ENCODE measurements at regions not wholly inside any gene's neighbourhood (a gene's known extent, or its start where the extent isn't known, plus 50 kb on each side); places are given as distances from the start of the nearest gene placed in this dataset.

GRCh38 chr7:54960517-54960916 lies 58.3 kb upstream of the EGFR start:
- peaks cover 0 to 5% of the 10 kb centered on the region in 2 donors for H3K9me3 ChIP-seq

DNA sequence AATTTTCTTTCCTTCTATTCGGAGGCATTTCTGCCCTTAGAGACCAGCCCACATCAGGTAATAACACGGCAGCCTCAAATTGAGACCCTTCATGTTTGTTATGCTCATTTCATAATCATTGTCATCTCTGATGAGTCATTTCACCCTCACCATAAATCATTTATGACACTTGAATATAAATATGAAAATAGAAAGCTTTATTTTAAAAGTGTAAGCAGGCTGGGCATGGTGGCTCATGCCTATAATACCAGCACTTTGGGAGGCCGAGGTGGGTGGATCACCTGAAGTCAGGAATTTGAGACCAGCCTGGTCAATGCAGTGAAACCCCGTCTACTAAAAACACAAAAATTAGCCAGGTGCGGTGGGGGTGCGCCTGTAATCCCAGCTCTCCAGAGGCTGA lies 57.4 kb upstream of the EGFR start:
- intact Hi-C loops (cut with DNase I) = no loop called here
- peaks cover 0 to 5% of the 10 kb centered on the region in 2 donors for H3K9me3 ChIP-seq
- TF ChIP-seq, protein P1, sequence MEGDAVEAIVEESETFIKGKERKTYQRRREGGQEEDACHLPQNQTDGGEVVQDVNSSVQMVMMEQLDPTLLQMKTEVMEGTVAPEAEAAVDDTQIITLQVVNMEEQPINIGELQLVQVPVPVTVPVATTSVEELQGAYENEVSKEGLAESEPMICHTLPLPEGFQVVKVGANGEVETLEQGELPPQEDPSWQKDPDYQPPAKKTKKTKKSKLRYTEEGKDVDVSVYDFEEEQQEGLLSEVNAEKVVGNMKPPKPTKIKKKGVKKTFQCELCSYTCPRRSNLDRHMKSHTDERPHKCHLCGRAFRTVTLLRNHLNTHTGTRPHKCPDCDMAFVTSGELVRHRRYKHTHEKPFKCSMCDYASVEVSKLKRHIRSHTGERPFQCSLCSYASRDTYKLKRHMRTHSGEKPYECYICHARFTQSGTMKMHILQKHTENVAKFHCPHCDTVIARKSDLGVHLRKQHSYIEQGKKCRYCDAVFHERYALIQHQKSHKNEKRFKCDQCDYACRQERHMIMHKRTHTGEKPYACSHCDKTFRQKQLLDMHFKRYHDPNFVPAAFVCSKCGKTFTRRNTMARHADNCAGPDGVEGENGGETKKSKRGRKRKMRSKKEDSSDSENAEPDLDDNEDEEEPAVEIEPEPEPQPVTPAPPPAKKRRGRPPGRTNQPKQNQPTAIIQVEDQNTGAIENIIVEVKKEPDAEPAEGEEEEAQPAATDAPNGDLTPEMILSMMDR (IDR thresholded peaks at IDR 0.05) = no peak
- H3K4me3 ChIP-seq = no peak overlapping the region
- ATAC-seq (no peak), DNase-seq (no peak)
- H3K27ac ChIP-seq = no peak overlapping the region
- H3K4me1 ChIP-seq = no peaks in the 10 kb centered on the region
- H3K36me3 ChIP-seq = no peaks in the 10 kb centered on the region
- H3K27me3 ChIP-seq = no peaks in the 10 kb centered on the region

More at GRCh38 chr7:54960517-54960916, 58.3 kb upstream of the EGFR start:
- ATAC-seq (no peak), DNase-seq (no peak)
- H3K36me3 ChIP-seq = no peaks in the 10 kb centered on the region
- H3K4me3 ChIP-seq = no peak overlapping the region
- TF ChIP-seq, protein P1 (IDR thresholded peaks at IDR 0.05) = no peak
- no peaks in the 10 kb centered on the region for H3K4me1 ChIP-seq
- H3K27me3 ChIP-seq = no peaks in the 10 kb centered on the region
- H3K27ac ChIP-seq = no peak overlapping the region
- intact Hi-C loops (cut with DNase I) = no loop called here

GRCh38 chr7:54963155-54963554 lies 55.7 kb upstream of the EGFR start:
- intact Hi-C loops (cut with DNase I) = no loop called here
- ATAC-seq (no peak), DNase-seq (no peak)
- H3K36me3 ChIP-seq = no peaks in the 10 kb centered on the region
- TF ChIP-seq, protein P1 (IDR thresholded peaks at IDR 0.05) = no peak
- no peaks in the 10 kb centered on the region for H3K27me3 ChIP-seq
- no peak overlapping the region for H3K27ac ChIP-seq
- no peaks in the 10 kb centered on the region for H3K4me1 ChIP-seq
- no peak overlapping the region for H3K4me3 ChIP-seq
- peaks cover 0 to 3% of the 10 kb centered on the region in 2 donors for H3K9me3 ChIP-seq

DNA sequence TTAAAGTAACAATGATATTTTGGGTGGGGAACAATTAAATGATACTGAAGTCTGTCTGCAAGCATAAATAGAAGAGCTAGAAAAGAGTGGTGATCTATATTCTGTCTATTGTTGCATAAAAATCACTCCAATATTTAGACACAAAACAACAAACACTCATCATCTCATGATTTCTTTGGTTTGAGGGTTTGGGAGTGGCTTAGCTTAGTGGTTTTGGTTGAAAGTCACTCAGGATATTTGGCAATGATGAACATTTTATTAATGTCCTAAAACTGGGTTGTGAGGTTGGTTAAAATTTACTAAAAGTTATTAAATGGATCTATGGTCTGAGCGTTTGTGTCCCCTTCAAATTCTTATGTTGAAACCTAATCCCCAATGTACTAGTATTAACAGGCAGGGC lies 54.7 kb upstream of the EGFR start:
- intact Hi-C loops (cut with DNase I) = no loop called here
- Histone ChIP-seq H3K4me3 (no peak overlapping the region), H3K27me3 (no peaks in the 10 kb centered on the region), H3K9me3 (peaks cover 0 to 2% of the 10 kb centered on the region in 2 donors), H3K27ac (no peak overlapping the region), H3K36me3 (no peaks in the 10 kb centered on the region), H3K4me1 (no peaks in the 10 kb centered on the region)
- ATAC-seq = no peak
- DNase-seq = no peak
- TF ChIP-seq, protein P1 (IDR thresholded peaks at IDR 0.05) = no peak

- H3K9me3 ChIP-seq = peaks cover 0 to 6% of the 10 kb centered on the region in 2 donors
- no peaks in the 10 kb centered on the region for H3K27me3 ChIP-seq
- no peaks in the 10 kb centered on the region for H3K36me3 ChIP-seq
- peak; percentile 91 for ATAC-seq
- no peaks in the 10 kb centered on the region for H3K4me1 ChIP-seq
- no peak for DNase-seq
- intact Hi-C loops (cut with DNase I) = no loop called here
- TF ChIP-seq, protein P1 (IDR thresholded peaks at IDR 0.05) = no peak
- no peak overlapping the region for H3K4me3 ChIP-seq
- no peak overlapping the region for H3K27ac ChIP-seq
These were observed 51.4 kb upstream of the EGFR start for GRCh38 chr7:54967377-54967776.
